T-helper 1 cell treated with Interleukin-12 subunit alpha and Interleukin-12 subunit beta and Interleukin-4 antibody, amounts not matched to agents 30 ng/mL and 1 ng/mL, for 36 hours (primary cell): ENCODE measurements at regions not wholly inside any gene's neighbourhood (a gene's known extent, or its start where the extent isn't known, plus 50 kb on each side); places are given as distances from the start of the nearest gene placed in this dataset.

Experiments used
- intact Hi-C: fragments of 100-400 bp; cut with micrococcal nuclease; formaldehyde crosslinking; loops from one replicate; pipeline ENCODE4 v1.15.1; 2024

DNA sequence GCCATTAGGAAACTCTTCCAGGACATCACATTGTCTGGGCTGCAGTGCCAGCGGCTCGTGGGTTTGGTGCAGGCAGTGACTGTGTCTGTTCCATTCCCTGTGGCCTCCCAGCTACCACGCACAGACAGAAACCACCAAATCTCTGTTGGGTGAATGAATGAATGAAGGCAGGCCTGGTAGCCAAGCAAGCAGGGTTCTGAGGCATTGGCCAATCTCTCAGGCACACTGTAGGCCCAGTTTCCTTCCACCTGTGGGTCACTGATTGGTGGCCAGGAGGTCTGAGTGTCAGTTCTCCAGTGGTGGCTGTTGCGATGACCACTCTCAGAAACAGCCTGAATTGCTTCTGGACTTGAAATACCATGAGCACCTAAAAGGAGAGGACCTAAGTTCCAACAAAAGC lies 59.4 kb upstream of the CTBP2 start:
- intact Hi-C loops, result no loop called here

DNA sequence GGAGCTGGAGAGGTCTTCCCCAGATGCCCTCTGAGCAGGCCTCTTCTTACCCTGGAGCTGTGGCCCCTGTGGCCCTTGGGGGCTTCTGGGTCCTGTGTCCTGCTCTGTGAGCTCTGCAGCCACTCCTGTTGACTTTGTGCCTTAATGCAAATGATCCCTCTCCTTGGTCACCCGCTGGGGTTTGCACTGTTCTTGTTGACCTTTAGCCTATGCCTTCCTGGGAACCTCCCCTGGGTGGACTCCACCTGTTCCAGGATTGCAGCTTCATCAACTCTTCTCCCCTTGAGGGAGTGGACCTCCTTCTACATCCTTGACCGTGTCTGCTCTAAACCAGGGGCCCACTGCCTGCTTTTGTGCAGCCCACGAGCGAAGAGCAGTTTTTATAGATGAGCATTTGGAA lies 58.6 kb upstream of the CTBP2 start:
- intact Hi-C loops, result no loop called here

DNA sequence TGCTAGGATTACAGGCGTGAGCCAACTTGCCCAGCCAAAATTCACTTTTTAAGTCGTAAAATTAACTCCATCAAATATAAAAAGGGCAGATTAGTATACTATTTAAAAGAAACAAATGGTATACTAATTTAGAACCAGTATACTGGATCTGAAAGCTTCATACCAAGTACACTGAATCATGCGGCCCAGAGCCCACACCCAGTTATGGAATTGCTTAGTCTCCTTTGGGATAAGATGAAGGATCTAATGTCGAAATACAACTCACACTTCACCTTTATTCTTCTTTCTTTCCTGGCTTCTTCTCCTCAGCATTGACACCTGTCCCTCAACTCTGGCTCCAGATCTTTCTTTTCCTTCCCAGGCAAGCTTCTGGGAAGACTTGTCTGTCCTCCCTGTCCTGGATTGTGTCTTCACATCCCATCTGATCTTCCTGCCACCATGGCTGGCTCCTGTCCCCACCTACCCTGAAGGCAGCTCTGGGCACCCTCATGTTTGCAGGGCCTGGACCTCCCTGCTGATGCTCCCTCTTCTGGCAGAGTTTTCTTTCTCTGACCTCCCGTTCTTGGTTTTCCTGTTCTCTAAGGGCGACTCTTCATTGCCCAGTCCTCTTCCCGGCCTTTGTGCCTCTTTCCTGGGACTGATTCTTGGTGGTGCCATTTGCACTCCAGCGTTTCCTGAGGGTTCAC lies 57.8 kb upstream of the CTBP2 start:
- intact Hi-C loops, result no loop called here

DNA sequence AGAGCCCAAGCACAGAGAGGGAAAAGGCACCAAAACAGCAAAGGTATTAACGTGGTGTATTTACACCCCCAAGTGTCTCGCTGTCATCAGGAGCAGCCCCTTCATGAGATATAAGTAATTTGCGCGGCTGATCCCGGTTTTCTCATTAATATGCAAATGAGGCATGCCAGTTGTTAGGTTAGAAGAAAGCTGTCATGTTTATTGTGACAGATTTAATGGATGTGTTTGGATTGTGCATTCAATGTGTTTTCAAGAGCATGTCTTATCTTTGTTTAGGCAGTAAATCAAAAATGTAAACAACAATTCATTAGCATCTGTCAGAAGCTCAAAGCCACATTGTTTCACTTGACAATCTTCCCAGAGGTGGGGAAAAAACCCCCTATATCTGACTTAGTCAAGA lies 56.5 kb upstream of the CTBP2 start:
- intact Hi-C loops, result no loop called here

DNA sequence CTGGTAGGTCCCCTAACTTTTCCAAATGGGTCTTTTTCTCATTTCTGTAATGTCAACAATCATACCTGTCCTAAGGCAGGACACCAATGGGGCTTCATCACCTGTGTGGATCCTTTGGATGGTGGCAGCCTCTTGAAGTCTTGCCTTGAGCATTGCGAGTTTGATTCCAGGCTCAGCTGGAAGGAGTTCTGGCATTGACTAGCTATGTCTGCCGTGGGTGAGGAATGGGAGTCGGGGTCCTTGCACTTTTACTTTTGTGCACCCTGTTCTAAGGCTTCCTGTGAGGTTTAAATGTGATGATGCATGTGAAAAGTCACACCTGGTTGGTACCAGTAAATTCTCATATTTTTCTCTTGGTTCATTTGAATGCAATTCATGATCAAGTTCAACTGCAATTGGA lies 55.9 kb upstream of the CTBP2 start:
- intact Hi-C loops, result no loop called here

DNA sequence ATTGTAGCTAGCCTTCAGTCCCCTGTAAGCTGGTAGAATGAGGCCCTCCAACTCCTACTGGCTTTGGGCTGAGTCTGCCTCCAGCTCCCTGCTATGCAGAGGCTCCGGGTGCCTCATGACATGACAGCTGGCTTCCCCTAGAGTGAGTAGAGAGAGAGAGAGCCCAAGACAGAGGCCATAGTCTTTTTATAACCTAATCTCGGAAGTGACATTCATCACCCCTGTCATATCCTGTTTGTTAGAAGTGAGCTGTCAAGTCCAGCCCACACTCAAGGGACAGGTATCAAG lies 53.9 kb upstream of the CTBP2 start:
- intact Hi-C loops, result no loop called here

DNA sequence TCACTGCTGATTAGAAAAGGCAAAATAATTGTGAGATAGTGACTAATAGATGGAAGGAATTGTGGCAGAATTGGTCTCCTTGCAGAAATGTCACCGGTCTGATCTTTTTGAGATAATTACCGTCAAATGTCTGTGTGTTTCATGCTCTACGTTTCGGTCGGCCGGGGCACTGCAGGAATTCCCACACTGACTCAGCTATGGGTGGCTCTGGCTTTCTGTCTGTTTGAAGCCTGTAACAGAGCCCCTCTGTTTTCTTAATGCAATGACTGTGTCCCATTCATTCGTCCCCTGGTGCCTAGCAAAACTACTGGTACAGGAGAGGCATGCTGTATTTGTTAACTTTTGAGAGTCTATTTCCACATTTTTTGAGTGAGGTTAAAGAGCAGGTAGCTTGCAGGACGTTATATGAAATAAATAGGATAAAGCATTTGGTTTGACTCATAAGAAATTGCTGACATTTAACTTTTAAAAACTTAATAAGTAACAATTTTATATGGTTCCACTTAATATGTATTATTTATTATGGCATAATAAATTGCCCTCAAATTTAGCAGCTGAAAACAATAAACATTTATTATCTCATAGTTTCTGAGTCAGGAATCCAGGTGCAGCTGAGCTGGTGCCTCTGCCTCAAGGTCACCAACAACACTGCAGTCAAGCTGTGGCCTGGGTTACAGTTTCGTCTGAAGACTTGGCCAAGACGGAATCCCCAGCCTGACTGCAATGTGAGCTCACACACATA lies 53.3 kb upstream of the CTBP2 start:
- intact Hi-C loops, result no loop called here

DNA sequence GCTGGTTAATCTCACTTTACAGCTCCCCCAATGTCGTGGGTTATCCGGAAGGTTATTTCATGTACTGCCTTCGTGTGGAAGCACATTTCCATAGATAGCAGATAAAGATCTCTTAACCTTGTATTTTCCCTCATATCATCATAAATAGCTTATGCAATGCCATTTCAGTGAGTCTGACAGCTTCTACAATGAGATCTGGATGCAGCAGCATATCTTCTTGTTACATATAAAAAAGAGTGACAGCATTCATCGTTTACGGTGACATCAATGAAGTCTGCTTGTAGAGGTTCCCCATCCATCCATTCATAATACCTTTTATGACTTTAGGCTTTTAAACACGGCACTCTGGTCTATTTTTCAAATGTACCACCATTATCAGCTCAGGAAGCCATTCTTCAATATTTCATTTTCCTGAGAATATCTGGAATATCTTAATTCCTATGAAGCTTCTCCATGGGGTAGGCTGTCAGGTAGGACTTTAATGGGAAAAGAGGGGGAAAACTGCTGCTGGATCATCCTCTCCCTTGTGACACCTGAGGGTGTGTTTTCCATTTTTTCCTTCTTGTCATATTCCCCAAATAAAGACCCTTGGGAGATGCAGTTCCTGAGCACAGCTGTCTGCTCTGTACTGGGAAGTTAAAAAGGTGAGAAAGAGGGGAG lies 51.9 kb upstream of the CTBP2 start:
- intact Hi-C loops, result no loop called here
